GM12873 (cell line): ENCODE measurements at regions not wholly inside any gene's neighbourhood (a gene's known extent, or its start where the extent isn't known, plus 50 kb on each side); places are given as distances from the start of the nearest gene placed in this dataset.

Experiments used
- CTCF ChIP-seq: IDR thresholded peaks from 2 replicates; pipeline ENCODE4 v1.5.1; 2012; ENCODE audit warnings: low read depth, mild to moderate bottlenecking, moderate library complexity, low read length, control low read depth; ENCODE audit not compliant: insufficient read depth; ENCODE audit errors: missing control alignments

- no peak for TF ChIP-seq CTCF
Observed at GRCh38 chr13:53537586-53537985, 509.0 kb downstream of the OLFM4 start.

DNA sequence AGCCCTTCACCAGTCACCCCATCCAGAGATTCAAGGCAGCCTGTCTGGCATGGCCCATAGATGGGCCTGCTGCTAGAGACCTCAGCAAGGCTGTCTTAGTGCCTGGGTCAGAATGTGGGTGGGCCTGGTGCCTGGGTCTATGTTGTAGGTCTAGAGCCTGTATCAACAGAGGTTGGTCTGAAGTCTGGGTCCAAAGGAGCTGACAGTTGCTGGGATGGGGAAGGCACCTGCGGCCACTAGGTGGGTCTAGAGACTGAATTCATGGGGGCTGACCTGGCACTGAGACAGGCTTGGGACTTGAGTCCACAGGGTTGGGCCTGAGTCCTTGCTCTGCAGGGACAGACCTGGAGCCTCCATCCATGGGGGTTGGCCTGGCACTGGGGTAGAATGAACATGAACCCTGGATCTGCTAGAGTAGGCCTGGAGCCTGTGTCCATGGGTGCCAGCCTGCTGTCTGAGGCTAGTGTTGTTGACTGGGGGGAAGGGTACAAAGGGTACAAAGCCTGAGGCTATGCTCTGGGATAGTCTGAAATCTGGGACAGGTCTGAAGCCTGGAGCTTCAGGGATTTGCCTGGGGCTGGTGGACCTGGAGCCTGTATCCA is 516.8 kb downstream of the OLFM4 start:
- no peak for TF ChIP-seq CTCF

DNA sequence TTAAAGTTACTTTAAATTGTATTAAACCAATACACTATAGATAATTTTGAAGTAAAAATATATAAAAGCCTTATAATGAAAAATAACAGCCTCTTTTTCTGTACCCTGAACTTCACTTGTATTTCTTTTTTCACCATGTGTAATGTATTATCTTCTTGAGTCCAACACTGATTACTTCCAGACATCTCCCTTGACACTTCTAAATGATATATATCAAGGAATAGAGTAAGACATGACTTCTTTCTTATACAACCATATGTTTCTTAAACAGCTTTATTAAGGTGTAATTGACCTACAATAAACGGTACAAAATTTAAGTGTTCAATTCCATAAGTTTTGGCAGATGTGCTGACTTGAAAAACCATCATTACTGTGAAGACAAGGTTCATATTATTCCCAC is 531.9 kb downstream of the OLFM4 start:
- no peak for TF ChIP-seq CTCF

- TF ChIP-seq CTCF: no peak
Observed at GRCh38 chr13:53562419-53562818, 533.8 kb downstream of the OLFM4 start.

DNA sequence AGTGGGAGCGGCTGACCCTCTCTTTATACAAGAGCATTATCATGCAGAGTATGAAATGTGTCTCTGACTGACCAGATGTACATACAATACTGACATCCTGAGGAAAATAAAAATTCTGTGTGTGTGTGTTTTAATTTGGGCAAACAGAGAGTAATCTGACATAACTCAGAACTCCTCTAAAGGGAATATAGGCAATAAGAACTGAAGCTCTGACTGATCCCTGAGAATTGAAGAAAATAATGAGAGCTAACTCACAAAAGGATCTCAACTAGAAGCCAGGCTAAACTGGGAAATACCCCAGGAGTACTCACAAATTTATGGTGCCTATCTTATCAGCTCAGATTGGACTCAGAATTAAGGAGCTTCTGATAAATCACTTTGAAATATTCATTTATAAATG is 539.9 kb downstream of the OLFM4 start:
- TF ChIP-seq CTCF: no peak

- TF ChIP-seq CTCF: no peak
Observed at GRCh38 chr13:53569453-53569852, 540.8 kb downstream of the OLFM4 start.

DNA sequence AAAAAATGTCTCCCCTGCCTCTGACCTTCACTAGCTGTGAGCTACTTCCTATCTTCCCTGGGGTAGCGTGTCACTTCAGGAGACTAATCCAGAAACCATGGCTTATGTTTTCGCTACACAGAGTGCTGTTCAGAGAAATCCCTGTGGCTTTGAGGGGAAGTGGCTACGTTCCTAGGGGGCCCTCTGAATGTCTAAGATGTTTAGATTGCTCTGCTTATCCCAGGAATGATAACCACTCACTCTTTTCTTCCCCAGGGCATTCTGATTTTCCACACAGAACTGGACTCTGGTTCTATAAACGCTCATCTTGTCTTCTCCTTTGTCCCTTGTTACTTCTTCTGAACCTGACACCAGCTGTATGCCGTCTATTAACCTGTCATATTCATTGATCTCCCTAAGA is 572.5 kb downstream of the OLFM4 start:
- no peak for TF ChIP-seq CTCF
